ENCODE measurements at regions not wholly inside any gene's neighbourhood (a gene's known extent, or its start where the extent isn't known, plus 50 kb on each side); places are given as distances from the start of the nearest gene placed in this dataset.

- no peak for TF ChIP-seq CTCF (IDR thresholded peaks at IDR 0.05)
- TF ChIP-seq ZFX (IDR thresholded peaks at IDR 0.05; ENCODE audit: borderline replicate concordance), result no peak
Observed at GRCh38 chr22:49440931-49441330, 386.7 kb downstream of the BRD1 start.
